Neural progenitor cell (in vitro differentiated cells): ENCODE measurements at regions not wholly inside any gene's neighbourhood (a gene's known extent, or its start where the extent isn't known, plus 50 kb on each side); places are given as distances from the start of the nearest gene placed in this dataset.
"Not testable (repeated sequence)": the region's sequence is repeated elsewhere in the genome, so short reads cannot be mapped to it uniquely, and the experiment has no call there.

Experiments
- DNase-seq: peaks from one replicate; pipeline ENCODE4 v3.0.0-alpha.2; 2016; ENCODE audit warnings: low spot score
- H2AFZ ChIP-seq: fragments of 200-600 bp; sonication (generic); replicated peaks from 2 replicates; pipeline ENCODE4 v1.6.1; 2016; ENCODE audit warnings: antibody characterized with exemption
- H3F3A ChIP-seq: fragments of 200-600 bp; sonication (generic); 2 replicates; pipeline ENCODE4 v1.6.1; 2016; ENCODE audit warnings: antibody characterized with exemption, low read depth
- H3K27ac ChIP-seq: fragments of 200-600 bp; sonication (generic); 2 replicates; pipeline ENCODE4 v1.5.1; 2016; ENCODE audit warnings: mild to moderate bottlenecking
- H3K27me3 ChIP-seq: fragments of 200-600 bp; sonication (generic); 2 replicates; pipeline ENCODE4 v1.6.1; 2016; ENCODE audit warnings: mild to moderate bottlenecking, moderate library complexity
- H3K36me3 ChIP-seq: fragments of 200-600 bp; sonication (generic); 2 replicates; pipeline ENCODE4 v1.5.1; 2016
- H3K4me1 ChIP-seq: fragments of 200-600 bp; sonication (generic); 2 replicates; pipeline ENCODE4 v1.6.1; 2016; ENCODE audit warnings: mixed run types
- H3K4me2 ChIP-seq: fragments of 200-600 bp; sonication (generic); 2 replicates; pipeline ENCODE4 v1.6.1; 2016
- H3K4me3 ChIP-seq: fragments of 200-600 bp; sonication (generic); 2 replicates; pipeline ENCODE4 v1.5.1; 2016
- H3K79me2 ChIP-seq: fragments of 200-600 bp; sonication (generic); 2 replicates; pipeline ENCODE4 v1.6.1; 2016; ENCODE audit warnings: low read depth
- H3K9ac ChIP-seq: fragments of 200-600 bp; sonication (generic); 2 replicates; pipeline ENCODE4 v1.6.1; 2016
- H3K9me3 ChIP-seq: fragments of 200-600 bp; sonication (generic); 2 replicates; pipeline ENCODE4 v1.5.1; 2016; ENCODE audit warnings: low read depth
- H4K20me1 ChIP-seq: fragments of 200-600 bp; sonication (generic); 2 replicates; pipeline ENCODE4 v1.6.1; 2016; ENCODE audit warnings: low read depth
- H3K27ac Mint-ChIP-seq: 3 replicates; pipeline ENCODE4 v1.8.0; 2021; ENCODE audit warnings: mixed read lengths
- H3K27me3 Mint-ChIP-seq: 2 replicates; pipeline ENCODE4 v1.8.0; 2022; ENCODE audit warnings: low read depth, mild to moderate bottlenecking, inconsistent platforms, moderate library complexity, mixed read lengths; ENCODE audit not compliant: insufficient read depth
- H3K36me3 Mint-ChIP-seq: 3 replicates; pipeline ENCODE4 v1.8.0; 2021; ENCODE audit warnings: mixed read lengths
- H3K4me1 Mint-ChIP-seq: 3 replicates; pipeline ENCODE4 v1.8.0; 2021; ENCODE audit warnings: mixed read lengths
- H3K4me3 Mint-ChIP-seq: 3 replicates; pipeline ENCODE4 v1.8.0; 2021; ENCODE audit warnings: mild to moderate bottlenecking, moderate library complexity, mixed read lengths
- H3K9me3 Mint-ChIP-seq: 3 replicates; pipeline ENCODE4 v1.8.0; 2020; ENCODE audit warnings: mixed read lengths
- EZH2 ChIP-seq: fragments of 200-600 bp; sonication (generic); IDR thresholded peaks from 2 replicates; pipeline ENCODE4 v1.6.1; 2017; ENCODE audit warnings: antibody characterized with exemption, mild to moderate bottlenecking, moderate library complexity
- EZH2phosphoT487 ChIP-seq: fragments of 200-600 bp; sonication (generic); IDR thresholded peaks from 2 replicates; pipeline ENCODE4 v1.6.1; 2017; ENCODE audit warnings: antibody characterized with exemption
- TF ChIP-seq, protein P1 (sequence below): fragments of 200-600 bp; sonication (generic); IDR thresholded peaks from 2 replicates; pipeline ENCODE4 v1.5.1; 2017; ENCODE audit warnings: antibody characterized with exemption, mild to moderate bottlenecking

DNA sequence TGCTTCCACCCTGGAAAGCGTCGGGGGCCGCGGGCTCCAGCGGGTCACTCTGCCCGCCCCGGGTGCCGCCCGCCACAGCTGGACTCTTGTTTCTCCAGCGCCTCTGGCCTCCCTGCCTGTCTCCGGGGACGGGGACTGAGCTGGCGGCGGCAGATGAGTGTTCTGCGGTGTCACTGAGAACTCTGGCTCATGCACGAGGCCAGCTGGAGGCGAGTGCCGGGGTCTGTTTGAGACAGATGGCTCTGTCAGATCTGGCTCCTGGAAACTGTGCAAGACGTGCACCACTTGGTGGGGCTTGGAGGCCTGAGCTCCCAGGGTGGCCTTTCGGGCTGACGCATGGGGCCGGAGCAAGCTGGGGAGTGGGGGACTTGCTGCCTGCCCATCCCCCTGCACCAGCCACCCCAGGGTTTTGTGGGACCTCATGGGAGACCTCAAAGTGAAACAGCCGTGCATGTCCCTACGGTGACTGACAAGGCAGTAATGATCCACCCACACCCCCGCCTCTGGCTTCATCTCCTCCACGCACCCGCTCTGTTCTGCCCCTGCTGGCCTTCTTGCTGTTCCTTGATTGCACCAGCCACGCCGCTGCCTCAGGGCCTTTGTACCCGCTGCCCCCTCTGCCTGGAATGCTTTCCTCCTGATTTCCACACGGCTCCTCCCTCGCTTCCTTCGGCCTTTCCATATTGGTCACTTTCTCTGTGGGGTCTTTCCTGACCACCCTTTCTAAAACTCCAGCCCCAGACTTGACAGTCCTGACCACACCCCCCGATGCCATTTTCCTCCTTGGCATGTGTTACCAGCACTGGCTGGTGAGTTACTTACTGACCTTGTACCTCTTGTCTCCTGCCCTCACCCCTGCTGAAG is 174.9 kb upstream of the CIBAR2 start:
- Mint-ChIP-seq H3K36me3 (no peaks in the 10 kb centered on the region), H3K9me3 (no peaks in the 10 kb centered on the region), H3K4me1 (peaks cover 58% of the 10 kb centered on the region), H3K4me3 (no peak overlapping the region), H3K27me3 (peaks cover 29% of the 10 kb centered on the region), H3K27ac (peak overlapping the region; percentile 5)
- no peaks in the 10 kb centered on the region for H3K79me2 ChIP-seq
- no peak overlapping the region for H3K4me2 ChIP-seq
- no peak overlapping the region for H3K4me3 ChIP-seq
- TF ChIP-seq EZH2 (no peak), EZH2phosphoT487 (no peak)
- TF ChIP-seq, protein P1, sequence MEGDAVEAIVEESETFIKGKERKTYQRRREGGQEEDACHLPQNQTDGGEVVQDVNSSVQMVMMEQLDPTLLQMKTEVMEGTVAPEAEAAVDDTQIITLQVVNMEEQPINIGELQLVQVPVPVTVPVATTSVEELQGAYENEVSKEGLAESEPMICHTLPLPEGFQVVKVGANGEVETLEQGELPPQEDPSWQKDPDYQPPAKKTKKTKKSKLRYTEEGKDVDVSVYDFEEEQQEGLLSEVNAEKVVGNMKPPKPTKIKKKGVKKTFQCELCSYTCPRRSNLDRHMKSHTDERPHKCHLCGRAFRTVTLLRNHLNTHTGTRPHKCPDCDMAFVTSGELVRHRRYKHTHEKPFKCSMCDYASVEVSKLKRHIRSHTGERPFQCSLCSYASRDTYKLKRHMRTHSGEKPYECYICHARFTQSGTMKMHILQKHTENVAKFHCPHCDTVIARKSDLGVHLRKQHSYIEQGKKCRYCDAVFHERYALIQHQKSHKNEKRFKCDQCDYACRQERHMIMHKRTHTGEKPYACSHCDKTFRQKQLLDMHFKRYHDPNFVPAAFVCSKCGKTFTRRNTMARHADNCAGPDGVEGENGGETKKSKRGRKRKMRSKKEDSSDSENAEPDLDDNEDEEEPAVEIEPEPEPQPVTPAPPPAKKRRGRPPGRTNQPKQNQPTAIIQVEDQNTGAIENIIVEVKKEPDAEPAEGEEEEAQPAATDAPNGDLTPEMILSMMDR = no peak
- no peak for DNase-seq
- no peak overlapping the region for H3K9ac ChIP-seq
- peaks cover 20% of the 10 kb centered on the region for H3F3A ChIP-seq
- H3K36me3 ChIP-seq = no peaks in the 10 kb centered on the region
- H4K20me1 ChIP-seq = peaks cover 26% of the 10 kb centered on the region
- H3K9me3 ChIP-seq = no peaks in the 10 kb centered on the region
- peaks cover 35% of the 10 kb centered on the region for H3K4me1 ChIP-seq
- no peak overlapping the region for H2AFZ ChIP-seq
- H3K27ac ChIP-seq = no peak overlapping the region
- no peaks in the 10 kb centered on the region for H3K27me3 ChIP-seq

DNA sequence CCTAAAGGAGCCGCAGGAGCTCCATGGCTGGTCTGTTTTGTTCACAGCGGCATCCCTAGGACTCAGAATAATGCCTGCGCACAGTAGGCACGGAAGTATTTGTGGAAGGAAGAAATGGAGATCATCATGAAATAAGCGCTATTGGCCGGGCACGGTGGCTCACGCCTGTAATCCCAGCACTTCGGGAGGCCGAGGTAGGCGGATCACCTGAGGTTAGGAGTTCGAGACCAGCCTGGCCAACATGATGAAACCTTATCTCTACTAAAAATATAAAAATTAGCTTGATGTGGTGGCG is 175.5 kb upstream of the CIBAR2 start:
- H4K20me1 ChIP-seq = peaks cover 30% of the 10 kb centered on the region
- H2AFZ ChIP-seq, H3K4me3 ChIP-seq, H3K27me3 ChIP-seq, H3K4me2 ChIP-seq, H3K9me3 Mint-ChIP-seq, H3K36me3 ChIP-seq, H3K9me3 ChIP-seq, DNase-seq, H3K36me3 Mint-ChIP-seq, H3K79me2 ChIP-seq, H3K27ac ChIP-seq, H3K9ac ChIP-seq, H3K4me3 Mint-ChIP-seq: not testable (repeated sequence)
- peaks cover 20% of the 10 kb centered on the region for H3F3A ChIP-seq
- H3K27ac Mint-ChIP-seq = peak overlapping the region; percentile 5
- H3K27me3 Mint-ChIP-seq = peaks cover 30% of the 10 kb centered on the region
- H3K4me1 ChIP-seq = peaks cover 32% of the 10 kb centered on the region
- peaks cover 55% of the 10 kb centered on the region for H3K4me1 Mint-ChIP-seq

DNA sequence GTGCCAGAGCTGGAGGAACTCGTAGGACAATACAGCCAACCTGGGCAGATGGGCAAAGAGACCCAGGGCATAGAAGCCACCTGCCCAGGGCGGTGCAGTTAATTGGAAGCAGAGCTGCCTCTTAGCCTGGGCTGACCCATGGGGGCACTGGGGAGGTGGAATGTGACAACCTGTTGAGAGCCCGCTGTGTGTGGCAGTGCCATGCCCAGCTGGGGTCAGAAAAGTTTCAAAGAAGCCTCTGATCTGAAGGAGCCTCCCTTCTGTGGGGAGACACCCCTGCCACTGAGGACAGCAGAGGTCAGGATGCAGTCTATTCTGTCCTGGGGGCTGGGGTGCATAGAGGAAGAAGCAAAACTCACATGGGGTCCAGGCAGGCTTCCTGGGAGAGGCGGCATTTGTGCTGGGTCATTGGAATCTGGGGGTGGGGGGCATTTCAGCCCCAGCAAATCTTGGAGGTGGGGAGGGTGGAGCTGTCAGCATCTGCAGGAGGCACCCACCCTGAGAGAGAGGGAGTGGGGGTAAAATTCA is 176.1 kb upstream of the CIBAR2 start:
- no peak overlapping the region for H3K27ac ChIP-seq
- Mint-ChIP-seq H3K27ac (no peak overlapping the region), H3K36me3 (no peaks in the 10 kb centered on the region), H3K27me3 (peaks cover 32% of the 10 kb centered on the region), H3K9me3 (peaks cover 2% of the 10 kb centered on the region), H3K4me3 (no peak overlapping the region), H3K4me1 (peaks cover 57% of the 10 kb centered on the region)
- H3K9ac ChIP-seq = no peak overlapping the region
- H3K79me2 ChIP-seq = no peaks in the 10 kb centered on the region
- H3K4me1 ChIP-seq = peaks cover 32% of the 10 kb centered on the region
- H3F3A ChIP-seq = peaks cover 17% of the 10 kb centered on the region
- DNase-seq = no peak
- peaks cover 34% of the 10 kb centered on the region for H4K20me1 ChIP-seq
- H2AFZ ChIP-seq = no peak overlapping the region
- no peaks in the 10 kb centered on the region for H3K36me3 ChIP-seq
- H3K27me3 ChIP-seq = no peaks in the 10 kb centered on the region
- TF ChIP-seq EZH2phosphoT487 = no peak
- no peak for TF ChIP-seq EZH2
- TF ChIP-seq, protein P1 = no peak
- H3K4me3 ChIP-seq = no peak overlapping the region
- no peak overlapping the region for H3K4me2 ChIP-seq
- H3K9me3 ChIP-seq = no peaks in the 10 kb centered on the region
